Thymus (tissue), 11 donors: ENCODE measurements at regions not wholly inside any gene's neighbourhood (a gene's known extent, or its start where the extent isn't known, plus 50 kb on each side); places are given as distances from the start of the nearest gene placed in this dataset.

ENCODE experiments used
- DNase-seq, 9 donors: peaks; one replicate each; pipeline ENCODE4 v3.0.0-alpha.2; 2013; ENCODE audit warnings: low spot score in 9 of 9, low read depth in 6 of 9, missing footprints in 1 of 9
- H3K27ac ChIP-seq, 2 donors: one replicate each; pipeline ENCODE4 v1.5.1; 2013; ENCODE audit warnings: control low read depth in 1 of 2, low read depth in 1 of 2, low read length in 1 of 2, mild to moderate bottlenecking in 1 of 2, moderate library complexity in 1 of 2
- H3K27me3 ChIP-seq, 2 donors: one replicate each; pipeline ENCODE4 v1.5.1; 2013; ENCODE audit warnings: low read length in 1 of 2; ENCODE audit not compliant: control insufficient read depth in 2 of 2, insufficient read depth in 1 of 2
- H3K36me3 ChIP-seq, 2 donors: one replicate each; pipeline ENCODE4 v1.5.1; 2013; ENCODE audit warnings: low read length in 1 of 2, mild to moderate bottlenecking in 1 of 2, moderate library complexity in 1 of 2; ENCODE audit not compliant: control insufficient read depth in 2 of 2, insufficient read depth in 2 of 2
- H3K4me1 ChIP-seq, 2 donors: one replicate each; pipeline ENCODE4 v1.5.1; 2013; ENCODE audit warnings: low read length in 2 of 2; ENCODE audit not compliant: control insufficient read depth in 2 of 2, insufficient read depth in 2 of 2
- H3K4me3 ChIP-seq, 2 donors: one replicate each; pipeline ENCODE4 v1.5.1; 2013; ENCODE audit warnings: low read length in 2 of 2, control low read depth in 1 of 2, mild to moderate bottlenecking in 1 of 2
- H3K9me3 ChIP-seq, 2 donors: one replicate each; pipeline ENCODE4 v1.5.1; 2013; ENCODE audit warnings: low read length in 1 of 2, mild to moderate bottlenecking in 1 of 2; ENCODE audit not compliant: control insufficient read depth in 2 of 2, insufficient read depth in 1 of 2
- WGBS: extraction: QIAGEN DNeasy Blood & Tissue Kit; methylation state at CpG from one replicate; pipeline ENCODE4 v1.1.7; 2013; 5-methylcytosine and 5-hydroxymethylcytosine counted together
- donor health status: healthy.

DNA sequence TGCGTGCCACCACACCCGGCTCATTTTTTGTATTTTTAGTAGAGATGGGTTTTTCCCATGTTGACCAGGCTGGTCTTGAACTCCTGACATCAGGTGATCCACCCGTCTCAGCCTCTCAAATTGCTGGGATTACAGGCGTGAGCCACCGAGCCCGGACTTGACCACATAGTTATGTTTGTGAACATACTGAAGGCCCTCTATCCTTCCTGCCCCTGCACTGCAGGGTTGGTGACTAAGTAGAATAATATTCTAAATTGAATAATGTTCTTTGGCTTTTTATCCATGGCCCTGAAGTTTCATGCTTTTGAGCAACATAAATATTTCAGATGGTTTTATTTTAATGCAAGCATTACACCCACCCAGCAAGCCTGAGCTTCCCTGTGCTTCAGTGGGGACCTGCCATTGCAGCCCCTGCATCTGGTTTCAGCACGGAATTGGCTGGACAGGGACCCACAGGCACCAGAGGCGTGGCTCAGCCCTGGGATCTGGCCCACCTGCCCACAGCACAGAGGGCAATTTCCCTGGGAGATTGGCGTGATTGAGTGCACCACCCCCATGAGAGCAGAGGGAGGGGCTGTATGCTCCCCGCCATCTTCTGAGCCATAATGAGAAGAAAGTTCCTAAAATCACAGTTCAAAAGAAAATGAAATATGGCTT, 460.5 kb downstream of the BRD1 start:
- no peak for DNase-seq
- 81% methylated on average over 10 of the region's 10 CpGs for WGBS
- Histone ChIP-seq H3K4me3 (no peak overlapping the region), H3K36me3 (no peaks in the 10 kb centered on the region), H3K27me3 (peaks cover 0 to 2% of the 10 kb centered on the region in 2 donors), H3K27ac (no peak overlapping the region), H3K9me3 (no peaks in the 10 kb centered on the region), H3K4me1 (no peaks in the 10 kb centered on the region)

DNA sequence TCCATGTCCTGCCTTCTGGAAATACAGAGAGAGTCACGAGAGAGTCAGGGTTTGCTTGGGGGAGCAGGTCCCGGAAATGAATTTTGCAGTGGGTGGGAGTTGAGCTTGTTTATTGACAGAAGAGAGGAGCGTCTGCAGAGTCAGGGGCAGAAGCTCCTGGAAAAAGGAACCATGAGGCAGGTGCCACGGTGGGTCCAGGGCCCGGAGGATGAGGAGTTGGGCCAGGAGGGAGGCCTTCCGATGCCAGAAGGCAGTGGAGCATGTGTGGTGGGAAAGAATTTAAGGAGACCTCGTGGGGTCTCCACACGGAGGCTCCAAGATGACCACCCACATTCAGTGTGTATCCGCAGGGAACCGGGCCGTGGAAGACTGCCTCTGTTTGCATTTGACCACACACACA, 461.2 kb downstream of the BRD1 start:
- no peaks in the 10 kb centered on the region for H3K4me1 ChIP-seq
- no peak overlapping the region for H3K4me3 ChIP-seq
- no peak for DNase-seq
- H3K36me3 ChIP-seq: no peaks in the 10 kb centered on the region
- H3K27ac ChIP-seq: no peak overlapping the region
- 93% methylated on average over 11 of the region's 11 CpGs for WGBS
- peaks cover 0 to 2% of the 10 kb centered on the region in 2 donors for H3K27me3 ChIP-seq
- no peaks in the 10 kb centered on the region for H3K9me3 ChIP-seq

DNA sequence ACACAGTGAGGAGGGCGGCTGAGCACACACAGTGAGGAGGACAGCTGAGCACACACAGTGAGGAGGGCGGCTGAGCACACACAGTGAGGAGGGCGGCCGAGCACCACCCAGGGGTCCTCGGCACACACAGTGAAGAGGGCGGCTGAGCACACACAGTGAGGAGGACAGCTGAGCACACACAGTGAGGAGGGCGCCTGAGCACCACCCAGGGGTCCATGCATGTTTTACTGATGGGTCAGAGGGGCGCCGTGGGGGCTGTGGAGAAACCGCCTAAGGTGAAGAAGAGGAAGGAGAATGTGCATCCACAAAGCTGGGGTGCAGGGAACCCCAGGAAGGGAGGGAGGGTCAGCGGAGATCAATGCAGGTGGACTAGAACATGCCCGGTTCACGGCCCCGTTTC, 461.8 kb downstream of the BRD1 start:
- H3K9me3 ChIP-seq: no peaks in the 10 kb centered on the region
- DNase-seq: no peak
- no peak overlapping the region for H3K27ac ChIP-seq
- H3K4me1 ChIP-seq: no peaks in the 10 kb centered on the region
- no peaks in the 10 kb centered on the region for H3K36me3 ChIP-seq
- WGBS: 87% methylated on average over 14 of the region's 14 CpGs
- peaks cover 0 to 2% of the 10 kb centered on the region in 2 donors for H3K27me3 ChIP-seq
- H3K4me3 ChIP-seq: no peak overlapping the region

GRCh38 chr22:49365191-49365837, 462.4 kb downstream of the BRD1 start:
- no peaks in the 10 kb centered on the region for H3K9me3 ChIP-seq
- WGBS: 94% methylated on average over 15 of the region's 15 CpGs
- no peak overlapping the region for H3K27ac ChIP-seq
- H3K27me3 ChIP-seq: peaks cover 0 to 2% of the 10 kb centered on the region in 2 donors
- H3K4me1 ChIP-seq: no peaks in the 10 kb centered on the region
- no peak for DNase-seq
- H3K36me3 ChIP-seq: no peaks in the 10 kb centered on the region
- no peak overlapping the region for H3K4me3 ChIP-seq

GRCh38 chr22:49364398-49364797, 463.3 kb downstream of the BRD1 start:
- no peaks in the 10 kb centered on the region for H3K9me3 ChIP-seq
- no peak overlapping the region for H3K27ac ChIP-seq
- DNase-seq: no peak
- H3K36me3 ChIP-seq: no peaks in the 10 kb centered on the region
- 82% methylated on average over 15 of the region's 15 CpGs for WGBS
- H3K4me3 ChIP-seq: no peak overlapping the region
- no peaks in the 10 kb centered on the region for H3K27me3 ChIP-seq
- H3K4me1 ChIP-seq: no peaks in the 10 kb centered on the region

DNA sequence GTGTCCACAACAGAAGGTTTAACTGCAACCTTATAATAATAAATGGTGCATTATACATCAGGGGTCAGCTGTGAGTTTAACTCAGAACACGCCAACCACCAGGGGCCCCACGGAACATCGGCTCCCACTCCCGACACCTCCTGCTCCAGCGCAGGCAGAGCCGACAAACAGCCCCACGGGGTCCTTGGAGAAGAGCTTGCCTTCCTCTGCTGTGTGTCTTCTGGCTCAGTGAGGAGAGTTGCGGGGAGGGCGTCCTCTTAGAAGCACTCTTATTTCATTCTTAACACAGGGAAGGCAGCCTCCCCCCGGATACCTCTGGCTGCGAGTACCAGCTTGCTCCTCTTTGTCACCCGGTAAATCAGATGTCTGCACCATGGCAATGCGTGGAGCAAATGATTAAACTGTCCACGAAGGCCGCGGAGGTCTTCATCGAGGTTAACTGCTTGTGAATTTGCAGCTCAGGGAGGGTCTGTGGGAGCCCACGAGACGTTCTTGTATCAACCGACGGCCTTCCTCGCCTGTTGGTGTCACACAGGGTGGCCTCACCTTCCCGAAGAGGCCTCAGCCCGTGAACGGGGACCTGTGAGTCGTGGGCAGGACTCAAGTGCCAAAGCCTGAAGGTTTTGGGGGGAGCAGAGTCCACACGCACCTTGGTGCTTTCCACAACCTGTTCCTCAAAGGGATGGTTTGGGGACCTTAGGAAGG, 464.0 kb downstream of the BRD1 start:
- H3K27me3 ChIP-seq: no peaks in the 10 kb centered on the region
- 92% methylated on average over 27 of the region's 27 CpGs for WGBS
- no peak for DNase-seq

DNA sequence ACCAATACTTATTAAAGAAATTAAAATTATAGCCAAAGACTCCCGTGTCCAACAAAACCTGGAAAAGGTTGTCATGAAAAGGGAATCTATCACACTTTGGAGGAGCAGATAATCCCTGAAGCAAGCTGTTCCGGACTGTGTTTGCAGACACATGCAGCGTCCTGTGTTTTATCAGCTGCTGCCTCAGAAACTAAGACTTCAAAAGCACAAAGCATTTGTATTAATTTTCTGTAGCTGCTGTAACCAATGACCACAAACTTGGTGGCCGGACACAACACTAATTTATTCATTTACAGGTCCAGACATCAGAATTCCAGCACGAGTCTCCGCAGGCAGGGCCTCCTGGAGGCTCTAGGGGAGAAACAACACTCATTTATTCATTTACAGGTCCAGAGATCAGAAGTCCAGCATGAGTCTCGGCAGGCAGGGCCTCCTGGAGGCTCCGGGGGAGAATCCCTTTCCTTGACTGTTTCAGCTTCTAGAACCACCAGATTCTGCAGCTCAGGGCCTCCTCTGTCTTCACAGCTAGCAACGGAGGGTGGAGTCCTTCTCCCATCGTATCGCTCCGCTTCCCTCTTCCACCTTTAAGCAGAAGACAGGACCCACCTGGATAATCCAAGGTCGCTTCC, 465.3 kb downstream of the BRD1 start:
- 81% methylated on average over 13 of the region's 13 CpGs for WGBS
- Histone ChIP-seq H3K27me3 (peaks cover 0 to 2% of the 10 kb centered on the region in 2 donors), H3K27ac (no peak overlapping the region), H3K4me1 (no peaks in the 10 kb centered on the region), H3K9me3 (no peaks in the 10 kb centered on the region), H3K4me3 (no peak overlapping the region), H3K36me3 (no peaks in the 10 kb centered on the region)
- DNase-seq: no peak

More for the DNA sequence above, 464.0 kb downstream of the BRD1 start:
- no peaks in the 10 kb centered on the region for H3K9me3 ChIP-seq
- H3K27ac ChIP-seq: no peak overlapping the region
- no peaks in the 10 kb centered on the region for H3K4me1 ChIP-seq
- H3K4me3 ChIP-seq: no peak overlapping the region
- no peaks in the 10 kb centered on the region for H3K36me3 ChIP-seq

- H3K9me3 ChIP-seq: no peaks in the 10 kb centered on the region
- DNase-seq: no peak
- WGBS: 54% methylated on average over 4 of the region's 4 CpGs
- no peak overlapping the region for H3K27ac ChIP-seq
- H3K4me1 ChIP-seq: no peaks in the 10 kb centered on the region
- no peak overlapping the region for H3K4me3 ChIP-seq
- no peaks in the 10 kb centered on the region for H3K36me3 ChIP-seq
- peaks cover 0 to 2% of the 10 kb centered on the region in 2 donors for H3K27me3 ChIP-seq
Observed at GRCh38 chr22:49361164-49361563, 466.5 kb downstream of the BRD1 start.

DNA sequence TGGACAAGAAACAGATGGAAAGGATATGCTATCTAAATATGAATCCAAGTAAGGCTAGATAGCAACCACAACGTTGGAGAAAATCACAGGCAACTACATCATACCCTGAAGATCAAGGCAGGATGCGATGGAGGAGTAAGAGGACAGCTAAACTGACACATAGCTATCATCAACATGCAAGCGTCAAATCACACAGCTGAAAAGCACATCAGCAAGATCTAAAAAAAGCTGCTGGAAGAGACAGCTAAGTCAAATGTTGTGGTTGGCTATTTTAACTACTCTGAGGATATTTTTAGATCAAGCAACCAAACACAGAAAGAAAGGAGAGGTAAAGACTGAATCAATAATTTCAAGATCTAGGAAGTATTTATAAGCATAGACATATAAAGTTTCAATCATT, 466.9 kb downstream of the BRD1 start:
- Histone ChIP-seq H3K27me3 (peaks cover 0 to 2% of the 10 kb centered on the region in 2 donors), H3K36me3 (no peaks in the 10 kb centered on the region), H3K4me1 (no peaks in the 10 kb centered on the region), H3K9me3 (no peaks in the 10 kb centered on the region), H3K4me3 (no peak overlapping the region), H3K27ac (no peak overlapping the region)
- no peak for DNase-seq
- 39% methylated on average over 3 of the region's 3 CpGs for WGBS
